ENCODE measurements at regions not wholly inside any gene's neighbourhood (a gene's known extent, or its start where the extent isn't known, plus 50 kb on each side); places are given as distances from the start of the nearest gene placed in this dataset.

DNA sequence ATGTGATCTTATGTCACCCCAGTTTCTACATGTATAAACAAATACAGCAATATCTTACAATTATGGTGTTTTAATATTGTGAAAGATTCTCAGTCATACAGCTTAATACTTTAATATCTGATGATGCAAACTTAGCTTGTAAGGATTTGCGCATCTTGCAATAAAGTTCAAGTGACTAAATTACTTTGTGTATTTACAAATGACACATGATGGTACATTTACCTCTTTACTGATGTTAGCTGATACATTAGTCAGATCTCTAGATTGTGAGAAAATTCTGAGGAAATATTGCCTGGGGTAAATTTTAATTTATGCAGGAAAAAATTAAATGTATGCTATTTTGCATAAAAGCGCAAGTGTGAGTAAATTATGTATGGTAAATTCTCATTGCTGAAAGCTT, 418.8 kb upstream of the MMS22L start:
- Histone ChIP-seq H3K4me2 (ENCODE audit: insufficient read depth in 1 of 2, low read depth in 2 of 2, low read length in 2 of 2) (no peak overlapping the region), H3K36me3 (ENCODE audit: control insufficient read depth in 2 of 4, insufficient read depth in 4 of 4, low read length in 3 of 4) (no peaks in the 10 kb centered on the region), H3K56ac (replicated peaks; ENCODE audit: insufficient read length, low read depth, low read length) (no peak overlapping the region), H4K20me1 (replicated peaks in 1 of 2; ENCODE audit: control insufficient read depth in 1 of 2, insufficient read depth in 2 of 2, low read length in 2 of 2) (no peaks in the 10 kb centered on the region), H3K14ac (ENCODE audit: insufficient read length) (no peak overlapping the region), H3K18ac (ENCODE audit: extremely low read depth, low read length) (no peak overlapping the region), H4K5ac (ENCODE audit: insufficient read length, low read depth, low read length) (no peak overlapping the region), H3K4me3 (ENCODE audit: extremely low read depth in 1 of 4, insufficient read depth in 2 of 4, low read depth in 3 of 4, low read length in 4 of 4) (no peak overlapping the region), H3K27me3 (replicated peaks in 1 of 4; ENCODE audit: control insufficient read depth in 3 of 4, extremely low read depth in 1 of 4, insufficient read depth in 3 of 4, low read length in 3 of 4) (no peaks in the 10 kb centered on the region), H2AFZ (ENCODE audit: low read length) (no peak overlapping the region), H3K9ac (replicated peaks in 1 of 4; ENCODE audit: extremely low read depth in 1 of 4, low read depth in 3 of 4, low read length in 3 of 4) (no peak overlapping the region), H3K23me2 (ENCODE audit: low read depth, low read length) (no peaks in the 10 kb centered on the region), H2AK5ac (ENCODE audit: low read depth, low read length) (no peak overlapping the region), H3K4me1 (replicated peaks in 1 of 4; ENCODE audit: control insufficient read depth in 3 of 4, insufficient read depth in 4 of 4, low read length in 3 of 4) (0 out of 7 replicates have a peak, but pooled peaks cover 0 to 2% (median 0%) of the 10 kb centered on the region in 4 experiments), H3K23ac (ENCODE audit: insufficient read length) (no peak overlapping the region), H4K91ac (replicated peaks; ENCODE audit: insufficient read length, low read length) (no peak overlapping the region), H4K8ac (ENCODE audit: extremely low read depth, insufficient read depth, low read length) (no peak overlapping the region), H2BK15ac (ENCODE audit: low read length) (no peak overlapping the region), H3K4ac (replicated peaks; ENCODE audit: insufficient read length, low read depth, low read length) (no peak overlapping the region), H2BK12ac (ENCODE audit: low read depth, low read length) (no peak overlapping the region), H2BK20ac (ENCODE audit: low read length) (no peak overlapping the region), H3K27ac (ENCODE audit: low read depth, low read length) (no peak overlapping the region), H3K9me3 (ENCODE audit: insufficient read depth in 2 of 2, low read depth in 1 of 2, low read length in 1 of 2) (no peaks in the 10 kb centered on the region), H3K79me2 (ENCODE audit: control insufficient read depth in 1 of 2, insufficient read depth in 2 of 2, low read length in 2 of 2) (no peaks in the 10 kb centered on the region), H2BK5ac (ENCODE audit: low read depth, low read length) (no peak overlapping the region), H2BK120ac (replicated peaks; ENCODE audit: low read depth, low read length) (no peak overlapping the region), H3K79me1 (ENCODE audit: low read depth, low read length) (no peaks in the 10 kb centered on the region; the same call in 1 of the 2 replicates)
- ChIA-PET CTCF (ENCODE audit: partially characterized antibody) (interaction anchor here (0.5 to 3.2 kb wide), 9 partner anchors 11 to 310 kb away, joined by 3 to 9 read pairs (median 3); no protein-coding TSS in a partner anchor), POLR2A (ENCODE audit: partially characterized antibody) (no interaction called here)
- DNase-seq (ENCODE audit: low read depth in 1 of 2, low spot score in 2 of 2) = no peak
- WGBS, 2 experiments (ENCODE audit: extremely low coverage in 1 of 2, insufficient coverage in 1 of 2, insufficient read length in 1 of 2, insufficient replicate concordance in 2 of 2, low coverage in 1 of 2, low lambda C conversion rate in 2 of 2, missing lambda C conversion rate in 1 of 2) = 98% methylated on average over 2 of the region's 2 CpGs; no CpG with 5 or more reads in 1 of the 2 experiments
- FAIRE-seq = no peak
- no peak for TF ChIP-seq RFX5 (IDR thresholded peaks at IDR 0.05; ENCODE audit: borderline replicate concordance, low read depth, low read length)
- TF ChIP-seq SIN3A (conservative IDR thresholded peaks at IDR 0.05 in 1 of 2, IDR thresholded peaks at IDR 0.05 in 1 of 2; ENCODE audit: low read depth in 1 of 2, low read length in 2 of 2) = no peak
- no peak for TF ChIP-seq CHD1 (IDR thresholded peaks at IDR 0.05; ENCODE audit: low read depth, low read length)
- TF ChIP-seq BACH1 (IDR thresholded peaks at IDR 0.05; ENCODE audit: low read length) = no peak
- TF ChIP-seq SP2 (IDR thresholded peaks at IDR 0.05; ENCODE audit: low read length) = no peak
- TF ChIP-seq SUZ12 (IDR thresholded peaks at IDR 0.05; ENCODE audit: low read length) = no peak
- no peak for TF ChIP-seq TAF7 (optimal IDR thresholded peaks at IDR 0.05; ENCODE audit: borderline replicate concordance, low read depth, low read length)
- no peak for TF ChIP-seq SAP30 (IDR thresholded peaks at IDR 0.05; ENCODE audit: insufficient read depth, insufficient replicate concordance, low read length)
- TF ChIP-seq, protein P1, sequence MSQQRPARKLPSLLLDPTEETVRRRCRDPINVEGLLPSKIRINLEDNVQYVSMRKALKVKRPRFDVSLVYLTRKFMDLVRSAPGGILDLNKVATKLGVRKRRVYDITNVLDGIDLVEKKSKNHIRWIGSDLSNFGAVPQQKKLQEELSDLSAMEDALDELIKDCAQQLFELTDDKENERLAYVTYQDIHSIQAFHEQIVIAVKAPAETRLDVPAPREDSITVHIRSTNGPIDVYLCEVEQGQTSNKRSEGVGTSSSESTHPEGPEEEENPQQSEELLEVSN (IDR thresholded peaks at IDR 0.05) = no peak
- TF ChIP-seq KDM5A (IDR thresholded peaks at IDR 0.05; ENCODE audit: low read length) = no peak
- TF ChIP-seq TEAD4 (IDR thresholded peaks at IDR 0.05; ENCODE audit: low read depth, low read length) = no peak
- no peak for TF ChIP-seq KDM4A (IDR thresholded peaks at IDR 0.05; ENCODE audit: low read depth, low read length, severe bottlenecking)
